Natural killer cell treated with Interleukin-12 subunit alpha and Interleukin-12 subunit beta and Interleukin-15 and Interleukin-18, amount 100 ng/mL, for 72 hours (primary cell): ENCODE measurements at regions not wholly inside any gene's neighbourhood (a gene's known extent, or its start where the extent isn't known, plus 50 kb on each side); places are given as distances from the start of the nearest gene placed in this dataset.
"Not testable (repeated sequence)": the region's sequence is repeated elsewhere in the genome, so short reads cannot be mapped to it uniquely, and the experiment has no call there.

Source experiments
- ATAC-seq, 2 donors: fragments of 150-1000 bp; cut with Tn5 transposase in 1 of 2; sonication (Bioruptor Pico), chemical (Tn5 transposase) in 1 of 2; 2 replicates each; pipeline ENCODE4 v1.10.0; 2021
- DNase-seq: peaks from one replicate; pipeline ENCODE4 v3.0.0; 2022; ENCODE audit warnings: low spot score
- H3K27ac Mint-ChIP-seq, 2 donors: 1 replicate in 1 of 2; 2 replicates in 1 of 2; pipeline ENCODE4 v1.8.0; 2022; ENCODE audit warnings: mixed read lengths in 2 of 2, mild to moderate bottlenecking in 1 of 2, moderate library complexity in 1 of 2
- H3K27me3 Mint-ChIP-seq, 2 donors: 1 replicate in 1 of 2; 2 replicates in 1 of 2; pipeline ENCODE4 v1.8.0; 2022; ENCODE audit warnings: mixed read lengths in 2 of 2
- H3K36me3 Mint-ChIP-seq: one replicate; pipeline ENCODE4 v1.8.0; 2022; ENCODE audit warnings: mixed read lengths
- H3K4me1 Mint-ChIP-seq, 2 donors: 1 replicate in 1 of 2; 2 replicates in 1 of 2; pipeline ENCODE4 v1.8.0; 2022; ENCODE audit warnings: low read depth in 2 of 2, mixed read lengths in 2 of 2, mild to moderate bottlenecking in 1 of 2
- H3K4me3 Mint-ChIP-seq: one replicate; pipeline ENCODE4 v1.8.0; 2022; ENCODE audit warnings: mixed read lengths
- H3K9me3 Mint-ChIP-seq: 2 replicates; pipeline ENCODE4 v1.8.0; 2022; ENCODE audit warnings: mixed read lengths

DNA sequence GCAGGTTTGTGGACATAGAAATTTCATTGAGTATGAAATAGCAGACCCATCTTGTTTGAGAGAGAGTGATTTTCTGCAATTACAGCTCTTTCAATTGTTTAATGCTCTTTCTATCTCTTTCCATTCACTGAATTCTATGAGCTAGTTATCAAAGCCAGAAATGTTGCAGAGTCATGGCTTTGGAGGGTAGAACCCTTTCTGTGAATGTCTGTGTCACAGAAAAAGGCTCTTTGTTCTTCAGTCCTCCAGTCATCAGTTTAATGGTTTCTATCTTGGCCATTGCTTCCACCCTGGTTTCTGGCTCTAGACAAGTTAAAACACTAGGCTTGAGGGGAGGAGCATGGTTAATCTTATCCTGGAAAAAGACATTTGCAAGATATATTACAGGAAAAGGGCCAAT lies 655.0 kb downstream of the STK39 start:
- H3K4me3 Mint-ChIP-seq = no peak overlapping the region
- H3K4me1 Mint-ChIP-seq = no peaks in the 10 kb centered on the region
- ATAC-seq (no peak), DNase-seq (no peak)
- peaks cover 4% of the 10 kb centered on the region for H3K9me3 Mint-ChIP-seq
- no peaks in the 10 kb centered on the region for H3K27me3 Mint-ChIP-seq
- no peaks in the 10 kb centered on the region for H3K36me3 Mint-ChIP-seq
- H3K27ac Mint-ChIP-seq = no peak overlapping the region

DNA sequence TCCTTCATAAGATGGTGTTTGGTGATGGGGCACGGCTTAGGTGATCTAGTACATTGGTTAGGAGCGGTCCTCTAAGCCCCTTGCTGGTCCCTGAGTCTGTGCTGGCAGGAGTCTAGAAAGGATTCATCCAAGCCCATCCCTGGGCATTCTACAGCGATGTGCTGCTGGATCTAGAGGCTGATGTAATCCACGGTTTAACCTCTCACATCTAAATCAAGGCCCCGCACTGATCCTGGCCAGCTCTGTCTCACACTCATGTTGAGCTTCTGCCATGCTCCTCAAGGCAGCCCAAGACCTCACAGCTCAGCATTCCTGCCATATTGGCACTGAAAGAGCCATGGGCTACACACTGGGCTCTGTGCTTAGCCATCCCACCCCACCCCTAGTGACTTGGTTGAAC lies 664.8 kb downstream of the STK39 start:
- DNase-seq (no peak), ATAC-seq (no peak)
- Mint-ChIP-seq H3K36me3 (no peaks in the 10 kb centered on the region), H3K27ac (no peak overlapping the region), H3K4me1 (no peaks in the 10 kb centered on the region), H3K4me3 (no peak overlapping the region), H3K9me3 (no peaks in the 10 kb centered on the region), H3K27me3 (no peaks in the 10 kb centered on the region)

DNA sequence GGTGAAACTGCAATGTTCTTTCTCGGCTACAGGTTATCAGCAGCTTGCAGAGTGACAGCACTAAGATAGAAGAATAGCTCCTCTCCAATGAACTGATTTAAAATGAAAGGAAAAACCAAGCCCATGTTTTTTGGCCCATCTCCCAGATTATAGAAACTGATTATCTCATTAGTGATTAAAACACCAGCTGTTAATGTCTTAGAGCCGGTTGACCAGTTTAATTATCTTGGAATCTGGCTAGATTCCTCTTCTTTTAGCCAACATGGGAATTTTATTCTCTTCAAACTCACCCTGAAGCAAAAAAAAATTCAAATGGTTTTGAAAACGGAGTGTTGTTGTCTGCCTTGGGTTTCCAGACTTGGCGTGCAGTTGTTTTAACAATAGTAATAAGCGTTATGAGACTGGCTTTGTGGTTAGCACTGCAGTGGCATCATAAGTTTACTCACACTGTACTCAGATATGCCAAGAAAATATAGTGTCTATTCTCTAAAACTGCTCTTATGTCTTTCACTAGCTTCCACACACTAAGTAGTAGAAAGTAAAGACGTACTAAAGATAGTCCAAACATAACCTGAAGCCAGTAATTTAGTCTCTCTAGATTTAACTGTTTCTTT lies 665.3 kb downstream of the STK39 start:
- Mint-ChIP-seq H3K36me3 (no peaks in the 10 kb centered on the region), H3K27ac (no peak overlapping the region), H3K4me3 (no peak overlapping the region), H3K9me3 (no peaks in the 10 kb centered on the region), H3K4me1 (no peaks in the 10 kb centered on the region), H3K27me3 (no peaks in the 10 kb centered on the region)
- DNase-seq (no peak), ATAC-seq (no peak)

DNA sequence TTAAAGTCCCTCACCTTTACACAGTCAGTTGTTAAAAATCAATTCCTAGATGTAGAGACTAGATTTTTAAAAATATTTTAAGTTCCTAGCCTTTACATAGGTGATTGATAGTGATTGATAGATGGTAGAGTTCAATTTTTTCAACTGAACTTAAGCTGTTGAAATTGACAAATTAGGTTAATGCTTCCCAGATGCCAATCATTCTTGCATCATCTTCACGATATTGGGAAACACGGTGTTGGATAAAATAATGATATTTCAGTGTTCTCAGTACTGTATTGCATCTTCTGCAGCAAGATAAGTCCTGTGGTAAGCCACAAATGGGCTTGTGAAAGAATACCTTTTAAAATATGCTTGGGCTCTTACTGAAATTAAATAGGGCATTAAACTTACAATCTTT lies 667.6 kb downstream of the STK39 start:
- H3K4me3 Mint-ChIP-seq = no peak overlapping the region
- H3K4me1 Mint-ChIP-seq = no peaks in the 10 kb centered on the region
- no peaks in the 10 kb centered on the region for H3K9me3 Mint-ChIP-seq
- DNase-seq (no peak), ATAC-seq (no peak)
- H3K27me3 Mint-ChIP-seq = no peaks in the 10 kb centered on the region
- H3K27ac Mint-ChIP-seq = no peak overlapping the region
- H3K36me3 Mint-ChIP-seq = no peaks in the 10 kb centered on the region

DNA sequence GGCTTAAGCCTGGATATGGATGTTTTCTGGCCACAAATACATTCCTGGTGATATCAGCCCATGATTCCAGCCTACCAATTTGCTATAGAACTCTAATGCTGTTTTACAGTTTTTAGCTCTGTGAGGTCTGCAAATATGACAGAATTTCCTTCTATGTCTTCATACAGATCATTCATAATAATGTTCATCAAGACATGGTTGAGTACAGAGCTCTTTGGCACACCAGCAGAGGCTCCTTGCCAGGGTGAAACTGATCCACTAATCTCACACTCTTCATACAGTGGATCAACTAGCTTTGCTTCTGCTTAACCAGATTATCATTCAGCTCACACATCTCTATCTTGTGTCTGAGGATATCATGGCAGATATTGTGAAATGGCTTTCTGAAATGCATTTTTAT lies 672.1 kb downstream of the STK39 start:
- Mint-ChIP-seq H3K9me3 (peaks cover 6% of the 10 kb centered on the region), H3K36me3 (no peaks in the 10 kb centered on the region), H3K27me3 (no peaks in the 10 kb centered on the region), H3K4me1 (no peaks in the 10 kb centered on the region), H3K27ac (no peak overlapping the region), H3K4me3 (no peak overlapping the region)
- ATAC-seq (no peak), DNase-seq (no peak)

DNA sequence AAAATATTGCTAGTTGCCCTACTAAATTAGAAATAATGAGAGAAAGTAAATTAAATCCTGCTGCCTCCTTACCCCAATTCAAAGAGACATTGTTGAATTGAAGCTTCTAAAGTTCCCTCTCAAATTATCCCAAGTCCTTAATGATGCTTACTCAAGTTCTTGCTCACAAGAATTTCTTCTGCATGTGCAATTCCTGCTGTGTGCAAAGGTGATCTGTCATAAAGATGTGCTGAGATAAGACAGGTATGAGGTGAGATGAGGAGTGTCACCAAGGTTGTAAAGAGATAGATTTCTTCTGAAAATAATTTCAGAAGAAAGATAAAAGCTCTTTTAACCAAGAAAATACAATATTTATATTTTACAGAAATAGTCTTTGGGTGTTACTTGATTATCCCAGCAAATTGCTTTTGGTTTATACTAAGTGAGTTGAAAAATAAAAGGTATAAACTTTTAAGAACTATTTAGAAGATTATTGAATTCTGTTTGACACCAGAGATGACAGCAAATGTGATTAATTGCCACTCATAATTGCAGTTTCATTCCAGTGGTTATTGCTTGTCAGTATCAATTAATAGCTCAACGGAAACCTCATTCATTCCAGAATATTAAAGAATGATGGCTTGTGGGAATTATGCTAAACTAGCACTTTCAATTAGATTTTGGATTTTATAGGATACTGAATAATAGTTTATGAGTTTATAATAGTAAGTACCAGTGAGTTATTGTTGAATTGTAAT lies 674.3 kb downstream of the STK39 start:
- Mint-ChIP-seq H3K4me1 (no peaks in the 10 kb centered on the region), H3K27me3 (no peaks in the 10 kb centered on the region)

DNA sequence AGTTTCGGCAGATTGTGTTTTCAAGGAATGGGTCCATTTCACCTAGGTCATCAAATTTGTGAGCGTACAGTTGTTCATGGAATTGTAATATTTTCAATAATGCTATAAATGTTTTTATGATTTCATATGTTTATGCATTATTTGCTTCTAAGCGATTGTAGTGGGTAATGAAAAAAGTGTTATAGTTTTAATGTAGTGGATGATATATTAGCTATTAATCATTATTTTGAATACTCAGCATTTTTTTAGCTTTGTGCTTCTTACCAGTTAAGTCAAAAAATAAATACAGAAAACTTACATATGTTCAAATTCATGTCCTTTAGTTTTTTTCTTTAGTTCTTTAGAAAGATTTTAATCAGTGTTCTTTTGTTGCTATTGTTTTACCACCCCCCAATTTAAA lies 677.0 kb downstream of the STK39 start:
- H3K9me3 Mint-ChIP-seq = peaks cover 12% of the 10 kb centered on the region
- no peak overlapping the region for H3K27ac Mint-ChIP-seq
- H3K4me1 Mint-ChIP-seq = no peaks in the 10 kb centered on the region
- H3K36me3 Mint-ChIP-seq = no peaks in the 10 kb centered on the region
- H3K4me3 Mint-ChIP-seq = no peak overlapping the region
- DNase-seq = no peak
- no peaks in the 10 kb centered on the region for H3K27me3 Mint-ChIP-seq
- ATAC-seq = no peak

More for the DNA sequence above, 674.3 kb downstream of the STK39 start:
- H3K9me3 Mint-ChIP-seq = peaks cover 12% of the 10 kb centered on the region
- H3K27ac Mint-ChIP-seq = no peak overlapping the region
- DNase-seq (no peak), ATAC-seq (no peak)
- H3K36me3 Mint-ChIP-seq = no peaks in the 10 kb centered on the region
- no peak overlapping the region for H3K4me3 Mint-ChIP-seq

DNA sequence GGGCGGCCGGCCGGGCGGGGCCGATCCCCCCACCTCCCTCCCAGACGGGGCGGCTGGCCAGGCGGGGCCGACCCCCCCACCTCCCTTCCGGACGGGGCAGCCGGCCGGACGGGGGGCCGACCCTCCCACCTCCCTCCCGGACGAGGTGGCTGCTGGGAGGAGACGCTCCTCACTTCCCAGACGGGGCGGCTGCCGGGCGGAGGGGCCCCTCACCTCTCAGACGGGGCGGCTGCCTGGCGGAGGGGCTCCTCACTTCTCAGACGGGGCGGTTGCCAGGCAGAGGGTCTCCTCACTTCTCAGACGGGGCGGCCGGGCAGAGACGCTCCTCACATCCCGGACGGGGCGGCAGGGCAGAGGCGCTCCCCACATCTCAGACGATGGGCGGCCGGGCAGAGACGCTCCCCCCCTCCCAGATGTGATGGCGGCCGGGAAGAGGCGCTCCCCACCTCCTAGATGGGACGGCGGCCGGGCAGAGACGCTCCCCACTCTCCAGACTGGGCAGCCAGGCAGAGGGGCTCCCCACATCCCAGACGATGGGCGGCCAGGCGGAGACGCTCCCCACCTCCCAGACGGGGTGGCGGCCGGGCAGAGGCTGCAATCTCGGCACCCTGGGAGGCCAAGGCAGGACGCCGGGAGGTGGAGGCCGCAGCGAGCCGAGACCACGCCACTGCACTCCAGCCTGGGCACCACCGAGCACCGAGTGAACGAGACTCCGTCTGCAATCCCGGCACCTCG lies 675.8 kb downstream of the XIRP2 start:
- not testable (repeated sequence) for H3K27ac Mint-ChIP-seq, ATAC-seq, H3K4me1 Mint-ChIP-seq, H3K36me3 Mint-ChIP-seq, DNase-seq, H3K27me3 Mint-ChIP-seq, H3K4me3 Mint-ChIP-seq
- peaks cover 17% of the 10 kb centered on the region for H3K9me3 Mint-ChIP-seq

DNA sequence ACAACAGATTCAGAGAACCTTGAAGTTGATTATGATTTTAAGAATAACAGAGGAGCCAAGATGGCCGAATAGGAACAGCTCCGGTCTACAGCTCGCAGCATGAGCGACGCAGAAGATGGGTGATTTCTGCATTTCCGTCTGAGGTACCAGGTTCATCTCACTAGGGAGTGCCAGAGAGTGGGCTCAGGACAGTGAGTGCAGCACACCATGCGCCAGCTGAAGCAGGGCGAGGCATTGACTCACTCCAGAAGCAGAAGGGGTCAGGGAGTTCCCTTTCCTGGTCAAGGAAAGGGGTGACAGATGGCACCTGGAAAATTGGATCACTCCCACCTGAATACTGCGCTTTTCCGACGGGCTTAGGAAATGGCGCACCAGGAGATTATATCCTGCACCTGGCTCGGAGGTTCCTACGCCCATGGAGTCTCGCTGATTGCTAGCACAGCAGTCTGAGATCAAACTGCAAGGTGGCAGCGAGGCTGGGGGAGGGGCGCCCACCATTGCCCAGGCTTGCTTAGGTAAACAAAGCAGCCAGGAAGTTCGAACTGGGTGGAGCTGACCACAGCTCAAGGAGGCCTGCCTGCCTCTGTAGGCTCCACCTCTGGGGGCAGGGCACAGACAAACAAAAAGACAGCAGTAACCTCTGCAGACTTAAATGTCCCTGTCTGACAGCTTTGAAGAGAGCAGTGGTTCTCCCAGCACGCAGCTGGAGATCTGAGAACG lies 670.2 kb downstream of the XIRP2 start:
- H3K27me3 Mint-ChIP-seq, H3K4me3 Mint-ChIP-seq, H3K4me1 Mint-ChIP-seq, H3K36me3 Mint-ChIP-seq, ATAC-seq, H3K27ac Mint-ChIP-seq, DNase-seq: not testable (repeated sequence)
- H3K9me3 Mint-ChIP-seq = peaks cover 10% of the 10 kb centered on the region

DNA sequence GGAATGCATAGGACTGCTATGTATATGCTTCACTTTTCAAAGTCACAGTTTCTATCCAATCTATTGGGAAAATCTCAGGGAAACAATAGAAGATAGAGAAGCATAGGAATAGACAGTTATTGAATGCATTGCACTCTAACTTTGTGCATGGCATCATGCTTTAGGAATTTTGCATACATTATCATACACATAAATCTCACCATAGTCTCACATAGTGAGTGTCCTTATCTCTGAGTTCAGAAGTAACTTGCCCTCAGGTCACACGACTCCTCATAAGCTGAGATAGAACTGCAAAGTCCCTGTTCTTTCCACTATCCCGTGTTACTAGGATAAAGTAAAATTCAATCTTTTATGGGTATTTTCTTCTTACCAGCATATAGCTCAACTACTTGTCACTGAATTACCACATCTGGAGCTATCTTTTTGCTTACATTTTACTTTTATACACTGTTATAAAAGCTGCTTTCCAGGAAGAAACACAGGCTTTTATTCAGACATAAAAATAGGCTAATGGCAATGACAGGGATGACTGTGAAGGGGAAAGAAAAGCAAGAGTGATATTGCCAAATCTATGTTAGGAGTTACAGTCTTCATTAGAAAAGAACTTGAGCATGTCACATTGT lies 666.9 kb downstream of the XIRP2 start:
- no peaks in the 10 kb centered on the region for H3K36me3 Mint-ChIP-seq
- DNase-seq = no peak
- no peak for ATAC-seq
- peaks cover 8% of the 10 kb centered on the region for H3K9me3 Mint-ChIP-seq
- H3K4me1 Mint-ChIP-seq = no peaks in the 10 kb centered on the region
- no peak overlapping the region for H3K27ac Mint-ChIP-seq
- H3K4me3 Mint-ChIP-seq = no peak overlapping the region
- no peaks in the 10 kb centered on the region for H3K27me3 Mint-ChIP-seq

DNA sequence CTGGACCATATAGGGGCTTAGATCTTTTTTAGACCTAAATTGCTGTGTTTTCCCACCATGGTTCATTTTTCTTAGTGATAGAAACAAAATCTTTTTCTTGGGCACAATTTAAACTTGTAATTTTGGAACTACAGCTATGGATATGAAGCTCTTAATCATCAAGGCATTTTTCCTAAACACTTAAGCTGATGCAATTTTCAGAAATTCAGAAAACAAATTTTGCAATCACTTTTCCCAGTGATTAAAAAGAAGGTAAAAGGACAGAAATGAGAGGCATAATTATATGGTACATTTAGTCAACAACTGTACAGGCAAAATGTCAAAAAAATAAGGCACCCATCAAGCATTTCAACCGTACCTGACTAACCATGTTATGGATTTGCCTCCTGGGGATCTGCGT lies 665.4 kb downstream of the XIRP2 start:
- DNase-seq = no peak
- H3K27me3 Mint-ChIP-seq = no peaks in the 10 kb centered on the region
- H3K36me3 Mint-ChIP-seq = no peaks in the 10 kb centered on the region
- no peak for ATAC-seq
- H3K27ac Mint-ChIP-seq = no peak overlapping the region
- H3K4me1 Mint-ChIP-seq = no peaks in the 10 kb centered on the region
- peaks cover 3% of the 10 kb centered on the region for H3K9me3 Mint-ChIP-seq
- no peak overlapping the region for H3K4me3 Mint-ChIP-seq

DNA sequence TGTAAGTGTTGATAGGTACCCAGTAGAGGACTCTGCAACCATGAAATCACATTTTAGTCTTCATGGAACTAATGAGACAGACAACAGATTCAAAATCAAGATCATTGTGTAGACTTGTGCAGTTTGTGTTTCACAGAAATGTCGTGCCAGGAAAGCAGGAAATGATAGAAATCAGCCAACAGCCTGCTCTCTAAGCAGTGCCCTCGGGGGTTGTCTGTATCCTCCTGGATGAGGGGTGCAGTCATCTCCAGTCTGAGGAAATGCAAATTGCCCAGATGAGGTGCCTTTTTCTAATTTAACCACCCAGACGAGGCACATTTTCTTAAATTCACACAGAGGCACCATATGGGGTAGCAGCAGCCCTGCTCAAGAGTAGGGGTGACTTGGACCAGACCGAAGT lies 663.1 kb downstream of the XIRP2 start:
- H3K9me3 Mint-ChIP-seq = peaks cover 11% of the 10 kb centered on the region
- no peak overlapping the region for H3K27ac Mint-ChIP-seq
- H3K4me1 Mint-ChIP-seq = no peaks in the 10 kb centered on the region
- no peak for DNase-seq
- H3K36me3 Mint-ChIP-seq = no peaks in the 10 kb centered on the region
- H3K4me3 Mint-ChIP-seq = no peak overlapping the region
- ATAC-seq = no peak
- no peaks in the 10 kb centered on the region for H3K27me3 Mint-ChIP-seq

DNA sequence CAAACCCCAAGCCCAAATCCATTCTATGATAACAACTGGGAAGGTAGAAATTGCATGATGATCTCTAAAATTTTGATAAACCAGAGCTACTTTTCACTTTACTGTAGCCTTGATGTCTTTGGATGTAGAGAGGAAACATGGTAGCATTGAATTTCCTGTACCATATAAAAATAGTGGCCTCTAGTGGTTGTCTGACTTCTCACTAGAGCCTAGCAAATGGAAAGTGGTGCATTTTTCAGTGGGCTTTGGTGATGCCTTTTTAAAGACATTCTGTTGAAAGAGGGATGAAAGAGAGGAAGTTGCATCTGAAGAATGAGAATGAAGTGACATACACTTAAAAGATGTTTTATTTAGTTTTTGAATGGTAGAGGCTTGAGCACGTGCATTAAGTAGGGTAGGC lies 662.2 kb downstream of the XIRP2 start:
- H3K4me1 Mint-ChIP-seq = no peaks in the 10 kb centered on the region
- no peak for DNase-seq
- no peak overlapping the region for H3K4me3 Mint-ChIP-seq
- no peaks in the 10 kb centered on the region for H3K36me3 Mint-ChIP-seq
- no peaks in the 10 kb centered on the region for H3K27me3 Mint-ChIP-seq
- H3K9me3 Mint-ChIP-seq = peaks cover 11% of the 10 kb centered on the region
- H3K27ac Mint-ChIP-seq = no peak overlapping the region
- ATAC-seq = no peak
